Activated T-helper 2 cell treated with anti-CD3 and anti-CD28 coated beads, Interferon-gamma antibody, Interleukin-2, Interleukin-4, amounts not matched to agents 10 μg/mL and 5 μg/mL and 100 μg/mL, durations not matched to agents 14 hours and 24 hours and 36 hours (primary cell): ENCODE measurements at regions not wholly inside any gene's neighbourhood (a gene's known extent, or its start where the extent isn't known, plus 50 kb on each side); places are given as distances from the start of the nearest gene placed in this dataset.
"Not testable (repeated sequence)": the region's sequence is repeated elsewhere in the genome, so short reads cannot be mapped to it uniquely, and the experiment has no call there.

Experiments used
- DNase-seq: peaks from one replicate; pipeline ENCODE4 v3.0.0; 2021; ENCODE audit warnings: low spot score
- H3K27ac Mint-ChIP-seq: one replicate; pipeline ENCODE4 v1.8.0; 2021; ENCODE audit warnings: mixed read lengths
- H3K27me3 Mint-ChIP-seq: one replicate; pipeline ENCODE4 v1.8.0; 2021; ENCODE audit warnings: low read depth, mixed read lengths
- H3K36me3 Mint-ChIP-seq: one replicate; pipeline ENCODE4 v1.8.0; 2021; ENCODE audit warnings: low read depth, mixed read lengths
- H3K4me1 Mint-ChIP-seq: one replicate; pipeline ENCODE4 v1.8.0; 2021; ENCODE audit warnings: low read depth, mixed read lengths
- H3K4me3 Mint-ChIP-seq: one replicate; pipeline ENCODE4 v1.8.0; 2021; ENCODE audit warnings: low read depth, mild to moderate bottlenecking, moderate library complexity, mixed read lengths
- H3K9me3 Mint-ChIP-seq: one replicate; pipeline ENCODE4 v1.8.0; 2021; ENCODE audit warnings: mixed read lengths
- intact Hi-C: fragments of 100-400 bp; cut with micrococcal nuclease; formaldehyde crosslinking; loops from one replicate; pipeline ENCODE4 v1.15.1; 2023

GRCh38 chr7:55308186-55308929 lies 56.8 kb upstream of the LANCL2 start:
- H3K4me1 Mint-ChIP-seq, result peaks cover 32% of the 10 kb centered on the region

GRCh38 chr7:55309040-55309991 lies 55.8 kb upstream of the LANCL2 start:
- peak; percentile 60 for DNase-seq
- H3K9me3 Mint-ChIP-seq, result peaks cover 12% of the 10 kb centered on the region
- intact Hi-C loops, result loop anchor here (1.0 to 2.0 kb wide), 5 partner anchors 39 to 313 kb away; no protein-coding TSS in a partner anchor
- peak overlapping the region; percentile 60 for H3K27ac Mint-ChIP-seq
- H3K4me3 Mint-ChIP-seq, result no peak overlapping the region
- peaks cover 11% of the 10 kb centered on the region for H3K27me3 Mint-ChIP-seq
- H3K4me1 Mint-ChIP-seq, result peaks cover 31% of the 10 kb centered on the region
- peaks cover 2% of the 10 kb centered on the region for H3K36me3 Mint-ChIP-seq

More at GRCh38 chr7:55308186-55308929, 56.8 kb upstream of the LANCL2 start:
- intact Hi-C loops, result loop anchor here (2.0 kb wide), 1 partner anchor 260 kb away; no protein-coding TSS in a partner anchor
- Mint-ChIP-seq H3K36me3 (peaks cover 2% of the 10 kb centered on the region), H3K4me3 (no peak overlapping the region), H3K27me3 (peaks cover 17% of the 10 kb centered on the region), H3K9me3 (peaks cover 12% of the 10 kb centered on the region), H3K27ac (peak overlapping the region; percentile 60)
- no peak for DNase-seq

- intact Hi-C loops, result no loop called here
Observed at GRCh38 chr7:55310287-55311025, 54.7 kb upstream of the LANCL2 start.

GRCh38 chr7:55311892-55312291 lies 53.2 kb upstream of the LANCL2 start:
- peaks cover 29% of the 10 kb centered on the region for H3K4me1 Mint-ChIP-seq
- intact Hi-C loops, result not testable (repeated sequence)

More at GRCh38 chr7:55310287-55311025, 54.7 kb upstream of the LANCL2 start:
- DNase-seq, result no peak
- H3K4me1 Mint-ChIP-seq, result peaks cover 31% of the 10 kb centered on the region
- peaks cover 13% of the 10 kb centered on the region for H3K27me3 Mint-ChIP-seq
- no peak overlapping the region for H3K4me3 Mint-ChIP-seq
- peaks cover 12% of the 10 kb centered on the region for H3K9me3 Mint-ChIP-seq
- no peak overlapping the region for H3K27ac Mint-ChIP-seq
- H3K36me3 Mint-ChIP-seq, result peaks cover 2% of the 10 kb centered on the region

GRCh38 chr7:55313671-55314070 lies 51.5 kb upstream of the LANCL2 start:
- intact Hi-C loops, H3K36me3 Mint-ChIP-seq, H3K4me3 Mint-ChIP-seq, H3K27ac Mint-ChIP-seq, DNase-seq: not testable (repeated sequence)
- Mint-ChIP-seq H3K4me1 (peaks cover 23% of the 10 kb centered on the region), H3K27me3 (peaks cover 12% of the 10 kb centered on the region), H3K9me3 (peaks cover 12% of the 10 kb centered on the region)

More at GRCh38 chr7:55311892-55312291, 53.2 kb upstream of the LANCL2 start:
- H3K36me3 Mint-ChIP-seq, DNase-seq, H3K4me3 Mint-ChIP-seq, H3K27ac Mint-ChIP-seq, H3K27me3 Mint-ChIP-seq: not testable (repeated sequence)
- H3K9me3 Mint-ChIP-seq, result peaks cover 12% of the 10 kb centered on the region

GRCh38 chr7:55314967-55315366 lies 50.2 kb upstream of the LANCL2 start:
- H3K27me3 Mint-ChIP-seq, result peaks cover 12% of the 10 kb centered on the region
- peaks cover 11% of the 10 kb centered on the region for H3K4me1 Mint-ChIP-seq
- no peak for DNase-seq
- intact Hi-C loops, result no loop called here
- peaks cover 12% of the 10 kb centered on the region for H3K9me3 Mint-ChIP-seq
- no peaks in the 10 kb centered on the region for H3K36me3 Mint-ChIP-seq
- H3K4me3 Mint-ChIP-seq, result no peak overlapping the region
- H3K27ac Mint-ChIP-seq, result no peak overlapping the region
